ENCODE measurements at regions not wholly inside any gene's neighbourhood (a gene's known extent, or its start where the extent isn't known, plus 50 kb on each side); places are given as distances from the start of the nearest gene placed in this dataset.

- H3K27ac ChIP-seq: no peak overlapping the region
- no peak for TF ChIP-seq CTCF (IDR thresholded peaks at IDR 0.05)
- DNase-seq (ENCODE audit: low spot score in 2 of 2): no peak
These were observed 296.6 kb downstream of the ADGRD1 start for GRCh38 chr12:131250028-131250950.

GRCh38 chr12:131250951-131251315, 297.2 kb downstream of the ADGRD1 start:
- TF ChIP-seq CTCF (IDR thresholded peaks at IDR 0.05): no peak
- H3K9me3 ChIP-seq: no peaks in the 10 kb centered on the region
- no peaks in the 10 kb centered on the region for H3K27me3 ChIP-seq
- no peak for DNase-seq (ENCODE audit: low spot score in 2 of 2)
- no peak overlapping the region for H3K4me3 ChIP-seq
- no peaks in the 10 kb centered on the region for H3K36me3 ChIP-seq
- intact Hi-C loops (cut with DNase I): no loop called here
- no peaks in the 10 kb centered on the region for H3K4me1 ChIP-seq
- no peak overlapping the region for H3K27ac ChIP-seq

More at GRCh38 chr12:131250028-131250950, 296.6 kb downstream of the ADGRD1 start:
- H3K36me3 ChIP-seq: no peaks in the 10 kb centered on the region
- H3K9me3 ChIP-seq: no peaks in the 10 kb centered on the region
- intact Hi-C loops (cut with DNase I): no loop called here
- no peaks in the 10 kb centered on the region for H3K27me3 ChIP-seq
- H3K4me1 ChIP-seq: no peaks in the 10 kb centered on the region
- no peak overlapping the region for H3K4me3 ChIP-seq

- no peak for DNase-seq (ENCODE audit: low spot score in 2 of 2)
- intact Hi-C loops (cut with DNase I): no loop called here
- H3K4me1 ChIP-seq: no peaks in the 10 kb centered on the region
- H3K27ac ChIP-seq: no peak overlapping the region
- H3K4me3 ChIP-seq: no peak overlapping the region
- H3K27me3 ChIP-seq: no peaks in the 10 kb centered on the region
- H3K36me3 ChIP-seq: no peaks in the 10 kb centered on the region
- TF ChIP-seq CTCF (IDR thresholded peaks at IDR 0.05): no peak
- H3K9me3 ChIP-seq: no peaks in the 10 kb centered on the region
These were observed 297.8 kb downstream of the ADGRD1 start for GRCh38 chr12:131251336-131252101.

- H3K36me3 ChIP-seq: no peaks in the 10 kb centered on the region
- no peak for TF ChIP-seq CTCF (IDR thresholded peaks at IDR 0.05)
- no peaks in the 10 kb centered on the region for H3K27me3 ChIP-seq
- no peak for DNase-seq (ENCODE audit: low spot score in 2 of 2)
- no peaks in the 10 kb centered on the region for H3K4me1 ChIP-seq
- H3K4me3 ChIP-seq: no peak overlapping the region
- H3K27ac ChIP-seq: no peak overlapping the region
- intact Hi-C loops (cut with DNase I): no loop called here
- no peaks in the 10 kb centered on the region for H3K9me3 ChIP-seq
These were observed 299.8 kb downstream of the ADGRD1 start for GRCh38 chr12:131253376-131254026.

- no peaks in the 10 kb centered on the region for H3K27me3 ChIP-seq
- no peaks in the 10 kb centered on the region for H3K9me3 ChIP-seq
- intact Hi-C loops (cut with DNase I): no loop called here
- TF ChIP-seq CTCF (IDR thresholded peaks at IDR 0.05): no peak
- H3K4me1 ChIP-seq: no peaks in the 10 kb centered on the region
- H3K27ac ChIP-seq: no peak overlapping the region
- H3K36me3 ChIP-seq: no peaks in the 10 kb centered on the region
- H3K4me3 ChIP-seq: no peak overlapping the region
- no peak for DNase-seq (ENCODE audit: low spot score in 2 of 2)
These were observed 300.7 kb downstream of the ADGRD1 start for GRCh38 chr12:131254374-131254773.

Data from ascending aorta (tissue), 2 donors.